DOHH2 (cell line): ENCODE measurements at regions not wholly inside any gene's neighbourhood (a gene's known extent, or its start where the extent isn't known, plus 50 kb on each side); places are given as distances from the start of the nearest gene placed in this dataset.

ENCODE experiments used
- H3F3A ChIP-seq: fragments of 200-600 bp; sonication (generic), shearing (Covaris generic); 2 replicates; pipeline ENCODE4 v1.6.0; 2016; ENCODE audit warnings: antibody characterized with exemption, mild to moderate bottlenecking; ENCODE audit not compliant: control insufficient read depth, insufficient read depth
- H3K27ac ChIP-seq: fragments of 200-600 bp; sonication (generic); 2 replicates; pipeline ENCODE4 v1.5.1; 2014; ENCODE audit warnings: low read depth, mild to moderate bottlenecking, low read length, moderate library complexity
- H3K27me3 ChIP-seq: fragments of 200-600 bp; sonication (generic); 2 replicates; pipeline ENCODE4 v1.6.1; 2014; ENCODE audit warnings: mild to moderate bottlenecking, low read length, mixed read lengths; ENCODE audit not compliant: control insufficient read depth
- H3K36me3 ChIP-seq: fragments of 200-600 bp; sonication (generic); 2 replicates; pipeline ENCODE4 v1.6.1; 2014; ENCODE audit warnings: mild to moderate bottlenecking, low read length, moderate library complexity, mixed read lengths; ENCODE audit not compliant: control insufficient read depth
- H3K4me1 ChIP-seq: fragments of 200-600 bp; sonication (generic); 2 replicates; pipeline ENCODE4 v1.6.1; 2014; ENCODE audit warnings: mild to moderate bottlenecking, low read length, mixed read lengths; ENCODE audit not compliant: control insufficient read depth
- H3K4me2 ChIP-seq: fragments of 200-600 bp; sonication (generic); 2 replicates; pipeline ENCODE4 v1.6.0; 2014; ENCODE audit warnings: mild to moderate bottlenecking, low read length, moderate library complexity
- H3K4me3 ChIP-seq: fragments of 200-600 bp; sonication (generic); 2 replicates; pipeline ENCODE4 v1.5.1; 2014; ENCODE audit warnings: mild to moderate bottlenecking, low read length, mixed read lengths
- H3K79me2 ChIP-seq: fragments of 200-600 bp; sonication (generic); 2 replicates; pipeline ENCODE4 v1.6.1; 2014; ENCODE audit warnings: mild to moderate bottlenecking, low read length, mixed read lengths; ENCODE audit not compliant: control insufficient read depth
- H3K9me2 ChIP-seq: fragments of 200-600 bp; sonication (generic); replicated peaks from 2 replicates; pipeline ENCODE4 v1.6.1; 2014; ENCODE audit warnings: mild to moderate bottlenecking, low read length, mixed read lengths; ENCODE audit not compliant: control insufficient read depth
- H3K9me3 ChIP-seq: fragments of 200-600 bp; sonication (generic); 2 replicates; pipeline ENCODE4 v1.6.1; 2014; ENCODE audit warnings: antibody characterized with exemption, low read length, mixed read lengths; ENCODE audit not compliant: control insufficient read depth, insufficient read depth
- H4K20me1 ChIP-seq: fragments of 200-600 bp; sonication (generic); 2 replicates; pipeline ENCODE4 v1.6.0; 2014; ENCODE audit warnings: low read depth, mild to moderate bottlenecking, antibody characterized with exemption, low read length, moderate library complexity; ENCODE audit not compliant: control insufficient read depth, insufficient read depth
- EZH2phosphoT487 ChIP-seq: fragments of 200-600 bp; sonication (generic); IDR thresholded peaks from 2 replicates; pipeline ENCODE4 v1.6.1; 2017; ENCODE audit warnings: borderline replicate concordance, mild to moderate bottlenecking, antibody characterized with exemption, low read length, moderate library complexity, mixed read lengths
- TF ChIP-seq, protein P1 (sequence below): fragments of 200-600 bp; sonication (generic); IDR thresholded peaks from one replicate; pipeline ENCODE4 v1.5.1; 2014; ENCODE audit warnings: antibody characterized with exemption, mild to moderate bottlenecking, low read depth, low read length; ENCODE audit not compliant: poor library complexity, severe bottlenecking

DNA sequence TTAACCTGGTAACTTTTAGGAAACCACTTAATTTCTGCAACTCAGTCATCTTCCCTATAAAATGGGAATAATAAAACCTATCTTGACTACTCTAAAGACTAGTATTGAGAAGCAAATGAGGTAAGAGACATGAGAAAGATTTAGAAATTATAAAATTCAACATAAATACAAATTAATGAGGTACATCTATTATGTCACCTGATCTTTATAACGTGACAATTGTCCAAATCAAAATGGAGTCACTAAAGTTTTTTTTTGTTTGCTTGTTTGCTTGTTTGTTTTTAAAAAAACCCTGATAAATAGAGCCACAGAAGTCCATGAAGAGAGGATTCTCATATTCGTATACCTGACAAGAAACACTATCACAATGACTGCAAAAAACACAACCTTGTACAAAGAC is 242.8 kb downstream of the LRRN1 start:
- no peaks in the 10 kb centered on the region for H3F3A ChIP-seq
- TF ChIP-seq EZH2phosphoT487, result no peak
- TF ChIP-seq, protein P1, sequence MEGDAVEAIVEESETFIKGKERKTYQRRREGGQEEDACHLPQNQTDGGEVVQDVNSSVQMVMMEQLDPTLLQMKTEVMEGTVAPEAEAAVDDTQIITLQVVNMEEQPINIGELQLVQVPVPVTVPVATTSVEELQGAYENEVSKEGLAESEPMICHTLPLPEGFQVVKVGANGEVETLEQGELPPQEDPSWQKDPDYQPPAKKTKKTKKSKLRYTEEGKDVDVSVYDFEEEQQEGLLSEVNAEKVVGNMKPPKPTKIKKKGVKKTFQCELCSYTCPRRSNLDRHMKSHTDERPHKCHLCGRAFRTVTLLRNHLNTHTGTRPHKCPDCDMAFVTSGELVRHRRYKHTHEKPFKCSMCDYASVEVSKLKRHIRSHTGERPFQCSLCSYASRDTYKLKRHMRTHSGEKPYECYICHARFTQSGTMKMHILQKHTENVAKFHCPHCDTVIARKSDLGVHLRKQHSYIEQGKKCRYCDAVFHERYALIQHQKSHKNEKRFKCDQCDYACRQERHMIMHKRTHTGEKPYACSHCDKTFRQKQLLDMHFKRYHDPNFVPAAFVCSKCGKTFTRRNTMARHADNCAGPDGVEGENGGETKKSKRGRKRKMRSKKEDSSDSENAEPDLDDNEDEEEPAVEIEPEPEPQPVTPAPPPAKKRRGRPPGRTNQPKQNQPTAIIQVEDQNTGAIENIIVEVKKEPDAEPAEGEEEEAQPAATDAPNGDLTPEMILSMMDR, result no peak
- no peaks in the 10 kb centered on the region for H3K36me3 ChIP-seq
- H4K20me1 ChIP-seq, result no peaks in the 10 kb centered on the region
- no peaks in the 10 kb centered on the region for H3K4me1 ChIP-seq
- no peaks in the 10 kb centered on the region for H3K9me3 ChIP-seq
- no peaks in the 10 kb centered on the region for H3K27me3 ChIP-seq
- H3K79me2 ChIP-seq, result no peaks in the 10 kb centered on the region
- no peaks in the 10 kb centered on the region for H3K9me2 ChIP-seq
- H3K27ac ChIP-seq, result no peak overlapping the region
- H3K4me3 ChIP-seq, result no peak overlapping the region
- H3K4me2 ChIP-seq, result no peak overlapping the region

DNA sequence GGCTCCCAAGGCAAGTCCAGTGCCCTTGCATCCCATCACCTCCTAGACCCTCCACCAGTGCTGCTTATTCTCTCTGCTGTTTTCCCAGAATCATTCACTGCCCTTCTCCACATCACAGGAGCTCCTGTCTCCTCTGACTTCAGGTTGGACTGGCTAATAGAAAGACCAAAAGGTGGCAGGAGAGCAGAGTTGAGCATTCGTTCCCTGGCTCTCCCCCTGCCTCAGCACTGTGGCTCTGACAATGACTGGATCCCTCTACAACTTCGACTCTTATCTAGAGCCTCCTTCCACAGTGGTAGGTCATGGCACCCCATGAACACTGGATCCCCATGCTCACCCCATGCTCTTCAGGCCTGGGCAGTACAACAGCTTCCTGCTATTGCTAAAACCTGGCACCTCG is 243.6 kb downstream of the LRRN1 start:
- Histone ChIP-seq H3K9me3 (no peaks in the 10 kb centered on the region), H4K20me1 (no peaks in the 10 kb centered on the region), H3K79me2 (no peaks in the 10 kb centered on the region), H3K27ac (no peak overlapping the region), H3K4me3 (no peak overlapping the region), H3K27me3 (no peaks in the 10 kb centered on the region), H3K36me3 (no peaks in the 10 kb centered on the region), H3K4me2 (no peak overlapping the region), H3K9me2 (no peaks in the 10 kb centered on the region), H3F3A (no peaks in the 10 kb centered on the region), H3K4me1 (no peaks in the 10 kb centered on the region)
- no peak for TF ChIP-seq EZH2phosphoT487
- TF ChIP-seq, protein P1, result no peak

GRCh38 chr3:4043867-4044575 is 244.8 kb downstream of the LRRN1 start:
- Histone ChIP-seq H3K4me2 (no peak overlapping the region), H3K27me3 (no peaks in the 10 kb centered on the region), H3K9me3 (no peaks in the 10 kb centered on the region), H3K9me2 (no peaks in the 10 kb centered on the region), H3K36me3 (no peaks in the 10 kb centered on the region), H3F3A (no peaks in the 10 kb centered on the region), H3K27ac (no peak overlapping the region), H3K4me1 (no peaks in the 10 kb centered on the region), H4K20me1 (no peaks in the 10 kb centered on the region), H3K4me3 (no peak overlapping the region), H3K79me2 (no peaks in the 10 kb centered on the region)
- TF ChIP-seq EZH2phosphoT487, result no peak
- TF ChIP-seq, protein P1, result no peak
